Osteoblast (primary cell): ENCODE measurements at regions not wholly inside any gene's neighbourhood (a gene's known extent, or its start where the extent isn't known, plus 50 kb on each side); places are given as distances from the start of the nearest gene placed in this dataset.

Experiments used
- DNase-seq: peaks from one replicate; pipeline ENCODE4 v3.0.0; 2011; ENCODE audit warnings: low spot score, mixed read lengths; ENCODE audit not compliant: insufficient read length; ENCODE audit errors: missing footprints
- H2AFZ ChIP-seq: 2 replicates; pipeline ENCODE4 v1.6.0; 2011; ENCODE audit warnings: mild to moderate bottlenecking, low read length
- H3K27ac ChIP-seq: 2 replicates; pipeline ENCODE4 v1.5.1; 2011; ENCODE audit warnings: mild to moderate bottlenecking, low read depth, low read length, moderate library complexity
- H3K27me3 ChIP-seq: 2 replicates; pipeline ENCODE4 v1.6.0; 2012; ENCODE audit warnings: mild to moderate bottlenecking, control low read depth, inconsistent platforms, low read length, moderate library complexity; ENCODE audit not compliant: insufficient read depth
- H3K36me3 ChIP-seq: 2 replicates; pipeline ENCODE4 v1.5.1; 2011; ENCODE audit warnings: mild to moderate bottlenecking, low read length, control low read depth, moderate library complexity; ENCODE audit not compliant: insufficient read depth
- H3K4me1 ChIP-seq: 2 replicates; pipeline ENCODE4 v1.5.1; 2011; ENCODE audit warnings: mild to moderate bottlenecking, low read length, control low read depth, moderate library complexity; ENCODE audit not compliant: insufficient read depth
- H3K4me2 ChIP-seq: 2 replicates; pipeline ENCODE4 v1.6.0; 2011; ENCODE audit warnings: mild to moderate bottlenecking, low read length; ENCODE audit not compliant: insufficient read depth
- H3K4me3 ChIP-seq: fragments of 200-600 bp; sonication (generic); 3 replicates; pipeline ENCODE4 v1.5.1; 2012; ENCODE audit warnings: mild to moderate bottlenecking, low read length, inconsistent platforms; ENCODE audit not compliant: insufficient read depth
- H3K79me2 ChIP-seq: 2 replicates; pipeline ENCODE4 v1.6.0; 2012; ENCODE audit warnings: mild to moderate bottlenecking, low read length, control low read depth, inconsistent platforms; ENCODE audit not compliant: insufficient read depth
- H3K9me3 ChIP-seq: 2 replicates; pipeline ENCODE4 v1.5.1; 2011; ENCODE audit warnings: low read depth, low read length, control low read depth
- H4K20me1 ChIP-seq: 2 replicates; pipeline ENCODE4 v1.6.0; 2012; ENCODE audit warnings: mild to moderate bottlenecking, low read length, control low read depth; ENCODE audit not compliant: insufficient read depth
- CTCF ChIP-seq: IDR thresholded peaks from 2 replicates; pipeline ENCODE4 v1.5.1; 2011; ENCODE audit warnings: mild to moderate bottlenecking, low read depth, low read length, moderate library complexity; ENCODE audit errors: extremely low read depth

- Histone ChIP-seq H3K27ac (no peak overlapping the region), H3K36me3 (no peaks in the 10 kb centered on the region), H3K9me3 (no peaks in the 10 kb centered on the region), H3K4me2 (no peak overlapping the region), H3K27me3 (no peaks in the 10 kb centered on the region), H3K4me3 (no peak overlapping the region), H3K79me2 (no peaks in the 10 kb centered on the region), H4K20me1 (no peaks in the 10 kb centered on the region), H3K4me1 (peaks cover 12% of the 10 kb centered on the region), H2AFZ (peak overlapping the region; percentile 23)
- DNase-seq: no peak
- no peak for TF ChIP-seq CTCF
These were observed 229.7 kb downstream of the FAM76B start for GRCh38 chr11:95559899-95560298.

- H2AFZ ChIP-seq: no peak overlapping the region
- no peak for DNase-seq
- H3K4me2 ChIP-seq: no peak overlapping the region
- H3K4me3 ChIP-seq: no peak overlapping the region
- no peaks in the 10 kb centered on the region for H3K9me3 ChIP-seq
- H3K27ac ChIP-seq: no peak overlapping the region
- no peak for TF ChIP-seq CTCF
- H3K27me3 ChIP-seq: no peaks in the 10 kb centered on the region
- no peaks in the 10 kb centered on the region for H3K79me2 ChIP-seq
- peaks cover 2% of the 10 kb centered on the region for H3K4me1 ChIP-seq
- H4K20me1 ChIP-seq: no peaks in the 10 kb centered on the region
- H3K36me3 ChIP-seq: no peaks in the 10 kb centered on the region
These were observed 232.2 kb downstream of the FAM76B start for GRCh38 chr11:95557376-95557775.

- H3K27ac ChIP-seq: no peak overlapping the region
These were observed 233.0 kb downstream of the FAM76B start for GRCh38 chr11:95556342-95557163.

More at GRCh38 chr11:95556342-95557163, 233.0 kb downstream of the FAM76B start:
- TF ChIP-seq CTCF: no peak
- no peaks in the 10 kb centered on the region for H3K27me3 ChIP-seq
- no peaks in the 10 kb centered on the region for H3K79me2 ChIP-seq
- H2AFZ ChIP-seq: no peak overlapping the region
- H3K36me3 ChIP-seq: no peaks in the 10 kb centered on the region
- no peak for DNase-seq
- H3K4me3 ChIP-seq: no peak overlapping the region
- H3K4me1 ChIP-seq: peaks cover 2% of the 10 kb centered on the region
- H3K9me3 ChIP-seq: no peaks in the 10 kb centered on the region
- no peaks in the 10 kb centered on the region for H4K20me1 ChIP-seq
- H3K4me2 ChIP-seq: no peak overlapping the region
